ENCODE measurements at regions not wholly inside any gene's neighbourhood (a gene's known extent, or its start where the extent isn't known, plus 50 kb on each side); places are given as distances from the start of the nearest gene placed in this dataset.
"Not testable (repeated sequence)": the region's sequence is repeated elsewhere in the genome, so short reads cannot be mapped to it uniquely, and the experiment has no call there.

GRCh38 chr5:30479104-30479503, 714.4 kb upstream of the CDH6 start:
- no peak for DNase-seq (ENCODE audit: low read depth)

- no peak for DNase-seq (ENCODE audit: low read depth)
These were observed 718.1 kb upstream of the CDH6 start for GRCh38 chr5:30475429-30475828.

- DNase-seq (ENCODE audit: low read depth), result no peak
These were observed 723.8 kb upstream of the CDH6 start for GRCh38 chr5:30469691-30470090.

- no peak for DNase-seq (ENCODE audit: low read depth)
These were observed 734.8 kb upstream of the CDH6 start for GRCh38 chr5:30458681-30459080.

GRCh38 chr5:30455484-30455883, 738.0 kb upstream of the CDH6 start:
- DNase-seq (ENCODE audit: low read depth), result not testable (repeated sequence)

- DNase-seq (ENCODE audit: low read depth), result no peak
These were observed 740.3 kb upstream of the CDH6 start for GRCh38 chr5:30453168-30453567.

GRCh38 chr5:30450153-30450552, 743.3 kb upstream of the CDH6 start:
- DNase-seq (ENCODE audit: low read depth), result no peak

GRCh38 chr5:30447431-30447830, 746.1 kb upstream of the CDH6 start:
- DNase-seq (ENCODE audit: low read depth), result no peak

GRCh38 chr5:30446456-30446855, 747.0 kb upstream of the CDH6 start:
- no peak for DNase-seq (ENCODE audit: low read depth)

GRCh38 chr5:30438785-30439184, 754.7 kb upstream of the CDH6 start:
- no peak for DNase-seq (ENCODE audit: low read depth)

- no peak for DNase-seq (ENCODE audit: low read depth)
These were observed 756.8 kb upstream of the CDH6 start for GRCh38 chr5:30436691-30437090.

GRCh38 chr5:30428866-30429407, 764.5 kb upstream of the CDH6 start:
- not testable (repeated sequence) for DNase-seq (ENCODE audit: low read depth)

GRCh38 chr5:30414078-30414477, 779.4 kb upstream of the CDH6 start:
- no peak for DNase-seq (ENCODE audit: low read depth)

- no peak for DNase-seq (ENCODE audit: low read depth)
These were observed 779.9 kb upstream of the CDH6 start for GRCh38 chr5:30413540-30413939.

GRCh38 chr5:30405821-30406220, 787.7 kb upstream of the CDH6 start:
- no peak for DNase-seq (ENCODE audit: low read depth)

GRCh38 chr5:30401479-30402058, 791.9 kb upstream of the CDH6 start:
- DNase-seq (ENCODE audit: low read depth), result peak; percentile 23

- no peak for DNase-seq (ENCODE audit: low read depth)
These were observed 795.1 kb upstream of the CDH6 start for GRCh38 chr5:30398423-30398822.

GRCh38 chr5:30392897-30393296, 800.6 kb upstream of the CDH6 start:
- DNase-seq (ENCODE audit: low read depth), result no peak

GRCh38 chr5:30390095-30390494, 803.4 kb upstream of the CDH6 start:
- DNase-seq (ENCODE audit: low read depth), result no peak

GRCh38 chr5:30387974-30388632, 805.4 kb upstream of the CDH6 start:
- no peak for DNase-seq (ENCODE audit: low read depth)

GRCh38 chr5:30385754-30386153, 807.7 kb upstream of the CDH6 start:
- DNase-seq (ENCODE audit: low read depth), result no peak

- no peak for DNase-seq (ENCODE audit: low read depth)
These were observed 809.3 kb upstream of the CDH6 start for GRCh38 chr5:30384171-30384570.

GRCh38 chr5:30380228-30380627, 813.3 kb upstream of the CDH6 start:
- no peak for DNase-seq (ENCODE audit: low read depth)

- DNase-seq (ENCODE audit: low read depth), result no peak
These were observed 816.6 kb upstream of the CDH6 start for GRCh38 chr5:30376848-30377247.
